H1 (cell line): ENCODE measurements at regions not wholly inside any gene's neighbourhood (a gene's known extent, or its start where the extent isn't known, plus 50 kb on each side); places are given as distances from the start of the nearest gene placed in this dataset.
A peak's percentile ranks its signal among the peaks of the same experiment; 100 is the strongest.

ENCODE experiments used
- CTCF ChIA-PET: fragments of 300-600 bp; sonication (Branson Sonifier 250); formaldehyde crosslinking; loops from one replicate; lab custom pipeline; 2021; ENCODE audit not compliant: partially characterized antibody; lab: Charles Lee
- POLR2A ChIA-PET: fragments of 300-600 bp; sonication (Branson Sonifier 250); formaldehyde crosslinking; loops from one replicate; lab custom pipeline; 2021; ENCODE audit warnings: inconsistent platforms; ENCODE audit not compliant: partially characterized antibody; lab: Charles Lee
- DNase-seq, 2 experiments: peaks; one replicate each; pipeline versions ENCODE4 v3.0.0 to v3.0.0-alpha.2; 2010 to 2022; ENCODE audit warnings: low spot score in 2 of 2, low read depth in 1 of 2, mixed read lengths in 1 of 2
- FAIRE-seq: peaks from 2 replicates; lab custom pipeline; 2011; peaks lifted over from hg19 to GRCh38; lab: Jason Lieb, UNC
- H2AFZ ChIP-seq: 2 replicates; pipeline ENCODE4 v1.8.1; 2012; ENCODE audit warnings: low read length, inconsistent platforms
- H2AK5ac ChIP-seq: 2 replicates; pipeline ENCODE4 v1.6.1; 2013; ENCODE audit warnings: low read depth, low read length
- H2BK120ac ChIP-seq: replicated peaks from 2 replicates; pipeline ENCODE3; 2013; ENCODE audit warnings: low read depth, low read length, inconsistent platforms
- H2BK12ac ChIP-seq: 2 replicates; pipeline ENCODE4 v1.6.1; 2013; ENCODE audit warnings: low read depth, low read length
- H2BK15ac ChIP-seq: 2 replicates; pipeline ENCODE4 v1.6.1; 2013; ENCODE audit warnings: low read length
- H2BK20ac ChIP-seq: 2 replicates; pipeline ENCODE4 v1.6.1; 2013; ENCODE audit warnings: low read length
- H2BK5ac ChIP-seq: 2 replicates; pipeline ENCODE4 v1.6.1; 2013; ENCODE audit warnings: low read depth, low read length
- H3K14ac ChIP-seq: 2 replicates; pipeline ENCODE4 v1.6.1; 2013; ENCODE audit warnings: inconsistent platforms; ENCODE audit not compliant: insufficient read length
- H3K18ac ChIP-seq: 2 replicates; pipeline ENCODE4 v1.6.1; 2013; ENCODE audit warnings: low read length; ENCODE audit errors: extremely low read depth
- H3K23ac ChIP-seq: 2 replicates; pipeline ENCODE4 v1.6.1; 2013; ENCODE audit warnings: inconsistent platforms; ENCODE audit not compliant: insufficient read length
- H3K23me2 ChIP-seq: 2 replicates; pipeline ENCODE4 v1.6.1; 2013; ENCODE audit warnings: low read depth, low read length
- H3K27ac ChIP-seq: 2 replicates; pipeline ENCODE4 v1.6.1; 2011; ENCODE audit warnings: low read depth, low read length, inconsistent platforms
- H3K27me3 ChIP-seq, 4 experiments: replicated peaks in 1 of 4; 1 replicate in 1 of 4; 2 replicates in 3 of 4; pipeline versions ENCODE4 v1.6.1 to v1.8.1; 2011 to 2013; ENCODE audit warnings: low read length in 3 of 4, mild to moderate bottlenecking in 3 of 4, inconsistent platforms in 2 of 4, mixed read lengths in 2 of 4, moderate library complexity in 1 of 4; ENCODE audit not compliant: control insufficient read depth in 3 of 4, insufficient read depth in 3 of 4; ENCODE audit errors: extremely low read depth in 1 of 4
- H3K36me3 ChIP-seq, 4 experiments: 2 replicates each; pipeline versions ENCODE4 v1.6.1 to v1.8.1; 2011 to 2013; ENCODE audit warnings: mild to moderate bottlenecking in 4 of 4, low read length in 3 of 4, moderate library complexity in 2 of 4, control low read depth in 1 of 4, inconsistent platforms in 1 of 4; ENCODE audit not compliant: insufficient read depth in 4 of 4, control insufficient read depth in 2 of 4
- H3K4ac ChIP-seq: replicated peaks from 2 replicates; pipeline ENCODE3; 2013; ENCODE audit warnings: low read length, low read depth, mixed read lengths, inconsistent platforms; ENCODE audit not compliant: insufficient read length
- H3K4me1 ChIP-seq, 4 experiments: replicated peaks in 1 of 4; 1 replicate in 1 of 4; 2 replicates in 3 of 4; pipeline versions ENCODE4 v1.6.1 to v1.8.1; 2011 to 2013; ENCODE audit warnings: low read length in 3 of 4, inconsistent platforms in 2 of 4, mixed read lengths in 1 of 4; ENCODE audit not compliant: insufficient read depth in 4 of 4, control insufficient read depth in 3 of 4
- H3K4me2 ChIP-seq, 2 experiments: 2 replicates each; pipeline versions ENCODE4 v1.6.1 to v1.8.1; 2011 to 2013; ENCODE audit warnings: low read depth in 2 of 2, low read length in 2 of 2, control low read depth in 1 of 2, inconsistent platforms in 1 of 2, mild to moderate bottlenecking in 1 of 2; ENCODE audit not compliant: insufficient read depth in 1 of 2
- H3K4me3 ChIP-seq, 4 experiments: fragments of 200-600, 300-600 bp in 1 of 4; sonication (generic), shearing (Covaris generic), sonication (Bioruptor Twin) in 1 of 4; 2 replicates each; pipeline versions ENCODE4 v1.5.1 to v1.8.1; 2011 to 2016; ENCODE audit warnings: low read length in 4 of 4, low read depth in 3 of 4, control low read depth in 2 of 4, inconsistent platforms in 2 of 4, mild to moderate bottlenecking in 2 of 4, mixed read lengths in 1 of 4, moderate library complexity in 1 of 4; ENCODE audit not compliant: insufficient read depth in 2 of 4; ENCODE audit errors: extremely low read depth in 1 of 4
- H3K56ac ChIP-seq: replicated peaks from 2 replicates; pipeline ENCODE3; 2013; ENCODE audit warnings: low read depth, mild to moderate bottlenecking, mixed read lengths, low read length, inconsistent platforms; ENCODE audit not compliant: insufficient read length
- H3K79me1 ChIP-seq: 2 replicates; pipeline ENCODE4 v1.6.1; 2013; ENCODE audit warnings: low read depth, low read length, control low read depth
- H3K79me2 ChIP-seq, 2 experiments: 2 replicates each; pipeline versions ENCODE4 v1.6.1 to v1.8.1; 2012 to 2013; ENCODE audit warnings: low read length in 2 of 2, mild to moderate bottlenecking in 2 of 2, inconsistent platforms in 1 of 2; ENCODE audit not compliant: insufficient read depth in 2 of 2, control insufficient read depth in 1 of 2
- H3K9ac ChIP-seq, 4 experiments: replicated peaks in 1 of 4; 1 replicate in 1 of 4; 2 replicates in 3 of 4; pipeline versions ENCODE4 v1.6.1 to v1.8.1; 2011 to 2013; ENCODE audit warnings: low read depth in 3 of 4, low read length in 3 of 4, control low read depth in 2 of 4, mild to moderate bottlenecking in 2 of 4, moderate library complexity in 2 of 4, inconsistent platforms in 1 of 4; ENCODE audit errors: extremely low read depth in 1 of 4
- H3K9me3 ChIP-seq, 2 experiments: 2 replicates each; pipeline versions ENCODE4 v1.6.1 to v1.8.1; 2012 to 2013; ENCODE audit warnings: mild to moderate bottlenecking in 2 of 2, moderate library complexity in 2 of 2, control low read depth in 1 of 2, inconsistent platforms in 1 of 2, low read depth in 1 of 2, low read length in 1 of 2, mixed read lengths in 1 of 2; ENCODE audit not compliant: insufficient read depth in 2 of 2
- H4K20me1 ChIP-seq, 2 experiments: replicated peaks in 1 of 2; 2 replicates each; pipeline versions ENCODE3 to v1.8.1; 2011 to 2013; ENCODE audit warnings: inconsistent platforms in 2 of 2, low read length in 2 of 2, mild to moderate bottlenecking in 1 of 2; ENCODE audit not compliant: insufficient read depth in 2 of 2, control insufficient read depth in 1 of 2
- H4K5ac ChIP-seq: 2 replicates; pipeline ENCODE4 v1.6.1; 2013; ENCODE audit warnings: low read length, low read depth, mixed read lengths, inconsistent platforms; ENCODE audit not compliant: insufficient read length
- H4K8ac ChIP-seq: 2 replicates; pipeline ENCODE4 v1.8.0; 2013; ENCODE audit warnings: mild to moderate bottlenecking, moderate library complexity, low read length, inconsistent platforms; ENCODE audit not compliant: insufficient read depth; ENCODE audit errors: extremely low read depth
- H4K91ac ChIP-seq: replicated peaks from 2 replicates; pipeline ENCODE3; 2013; ENCODE audit warnings: low read length, mixed read lengths, inconsistent platforms; ENCODE audit not compliant: insufficient read length
- CBX5 ChIP-seq: fragments of 300-800, 300-1000 bp; sonication (generic); IDR thresholded peaks from 2 replicates; pipeline ENCODE4 v1.7.1; 2016; ENCODE audit warnings: antibody characterized with exemption, low read length, low read depth
- E2F6 ChIP-seq: IDR thresholded peaks from 2 replicates; pipeline ENCODE4 v1.6.1; 2012; ENCODE audit warnings: inconsistent platforms
- EZH2 ChIP-seq: fragments of 200-600 bp; sonication (generic); IDR thresholded peaks from 2 replicates; pipeline ENCODE4 v1.7.1; 2012; ENCODE audit warnings: low read depth, mild to moderate bottlenecking, moderate library complexity, low read length, inconsistent platforms; ENCODE audit not compliant: severe bottlenecking
- JUN ChIP-seq: IDR thresholded peaks from 2 replicates; pipeline ENCODE4 v1.6.1; 2011; ENCODE audit warnings: low read depth, mild to moderate bottlenecking, improper control_type of control experiment, low read length
- MAFK ChIP-seq: IDR thresholded peaks from 2 replicates; pipeline ENCODE4 v1.6.1; 2012; ENCODE audit warnings: low read depth, mild to moderate bottlenecking, improper control_type of control experiment, low read length
- POLR2A ChIP-seq, 2 experiments: IDR thresholded peaks; 1 replicate in 1 of 2; 2 replicates in 1 of 2; pipeline ENCODE4 v1.6.1; 2011; ENCODE audit warnings: low read depth in 2 of 2, low read length in 2 of 2, mild to moderate bottlenecking in 2 of 2; ENCODE audit errors: control extremely low read depth in 1 of 2
- RXRA ChIP-seq: IDR thresholded peaks from 2 replicates; pipeline ENCODE4 v1.6.1; 2011; ENCODE audit warnings: low read depth, mild to moderate bottlenecking, low read length, moderate library complexity; ENCODE audit not compliant: insufficient read depth
- SIRT6 ChIP-seq: IDR thresholded peaks from one replicate; pipeline ENCODE4 v1.7.1; 2012; ENCODE audit warnings: low read length, inconsistent platforms
- SIX5 ChIP-seq: IDR thresholded peaks from 2 replicates; pipeline ENCODE4 v1.6.1; 2011; ENCODE audit warnings: mild to moderate bottlenecking, low read depth, low read length
- TCF12 ChIP-seq: IDR thresholded peaks from 2 replicates; pipeline ENCODE4 v1.6.1; 2011; ENCODE audit warnings: low read depth, mild to moderate bottlenecking, low read length
- ZNF274 ChIP-seq: IDR thresholded peaks from 2 replicates; pipeline ENCODE4 v1.7.0; 2012; ENCODE audit warnings: low read length, borderline replicate concordance; ENCODE audit errors: extremely low read depth
- WGBS, 2 experiments: shearing (Covaris generic) in 1 of 2; methylation state at CpG; one replicate each; pipeline versions ENCODE4 v1.1.6 to v1.1.7; 2013 to 2015; ENCODE audit warnings: low lambda C conversion rate in 2 of 2, mixed read lengths in 2 of 2, inconsistent platforms in 1 of 2, low coverage in 1 of 2, missing lambda C conversion rate in 1 of 2; ENCODE audit not compliant: insufficient replicate concordance in 2 of 2, insufficient coverage in 1 of 2, insufficient read length in 1 of 2; ENCODE audit errors: extremely low coverage in 1 of 2, missing lambda C conversion rate in 1 of 2; 5-methylcytosine and 5-hydroxymethylcytosine counted together

- H3K79me2 ChIP-seq = no peaks in the 10 kb centered on the region
- H3K4ac ChIP-seq = no peak overlapping the region
- no peaks in the 10 kb centered on the region; a peak in 1 of 7 replicates for H3K27me3 ChIP-seq
- H3K14ac ChIP-seq = no peak overlapping the region
- WGBS, 2 experiments = 85% methylated on average over 1 of the region's 1 CpG; no CpG with 5 or more reads in 1 of the 2 experiments
- no peaks in the 10 kb centered on the region for H3K23me2 ChIP-seq
- H2AFZ ChIP-seq = 0 out of 2 replicates have a peak overlapping the region, but pooled peaks have one; percentile 41
- CTCF ChIA-PET = interaction anchor here (0.8 kb wide), 1 partner anchor 27 kb away, joined by 3 read pairs; no protein-coding TSS in a partner anchor
- no peak overlapping the region for H3K56ac ChIP-seq
- no peaks in the 10 kb centered on the region for H3K9me3 ChIP-seq
- H3K4me1 ChIP-seq = peaks cover 0 to 7% (median 0%) of the 10 kb centered on the region in 4 experiments; a peak in 2 of 7 replicates
- H3K79me1 ChIP-seq = no peaks in the 10 kb centered on the region
- no peaks in the 10 kb centered on the region for H4K20me1 ChIP-seq
- H4K8ac ChIP-seq = no peak overlapping the region
- no peak for FAIRE-seq
- H2BK120ac ChIP-seq = no peak overlapping the region
- H2BK15ac ChIP-seq = no peak overlapping the region
- no peak overlapping the region for H3K4me2 ChIP-seq
- POLR2A ChIA-PET = no interaction called here
- no peak overlapping the region for H2BK5ac ChIP-seq
- H3K4me3 ChIP-seq = no peak overlapping the region
- no peak overlapping the region for H3K18ac ChIP-seq
- no peak overlapping the region for H3K23ac ChIP-seq
- no peak overlapping the region for H4K91ac ChIP-seq
- TF ChIP-seq EZH2 (no peak), CBX5 (no peak), POLR2A (IDR thresholded peaks at IDR 0.05; ENCODE audit: control extremely low read depth in 1 of 2, low read depth in 2 of 2, low read length in 2 of 2) (no peak), JUN (no peak), MAFK (no peak), SIX5 (no peak), RXRA (no peak), TCF12 (no peak), E2F6 (no peak), SIRT6 (no peak), ZNF274 (no peak)
- no peak overlapping the region for H2BK20ac ChIP-seq
- H3K9ac ChIP-seq = no peak overlapping the region
- no peak overlapping the region for H2BK12ac ChIP-seq
- no peak overlapping the region for H4K5ac ChIP-seq
- H3K27ac ChIP-seq = no peak overlapping the region
- no peak overlapping the region for H2AK5ac ChIP-seq
- no peak for DNase-seq
- H3K36me3 ChIP-seq = no peaks in the 10 kb centered on the region
Observed at GRCh38 chr12:14214495-14214894, 151.0 kb upstream of the ATF7IP start.
